Immature natural killer cell (primary cell): ENCODE measurements at regions not wholly inside any gene's neighbourhood (a gene's known extent, or its start where the extent isn't known, plus 50 kb on each side); places are given as distances from the start of the nearest gene placed in this dataset.

Experiments used
- DNase-seq, 3 donors: peaks; one replicate each; pipeline ENCODE4 v3.0.0; 2022; ENCODE audit warnings: mixed read lengths in 1 of 3
- H3K27ac Mint-ChIP-seq, 6 donors: one replicate each; pipeline ENCODE4 v1.8.0; 2020; ENCODE audit warnings: mixed read lengths in 6 of 6, mild to moderate bottlenecking in 5 of 6, inconsistent platforms in 4 of 6, moderate library complexity in 3 of 6
- H3K27me3 Mint-ChIP-seq, 3 donors: one replicate each; pipeline ENCODE4 v1.8.0; 2020 to 2021; ENCODE audit warnings: low read depth in 3 of 3, mild to moderate bottlenecking in 3 of 3, mixed read lengths in 3 of 3, moderate library complexity in 3 of 3, inconsistent platforms in 1 of 3
- H3K36me3 Mint-ChIP-seq, 3 donors: one replicate each; pipeline ENCODE4 v1.8.0; 2020; ENCODE audit warnings: mixed read lengths in 3 of 3, inconsistent platforms in 2 of 3, mild to moderate bottlenecking in 2 of 3
- H3K4me1 Mint-ChIP-seq, 2 donors: one replicate each; pipeline ENCODE4 v1.8.0; 2020; ENCODE audit warnings: inconsistent platforms in 2 of 2, mild to moderate bottlenecking in 2 of 2, mixed read lengths in 2 of 2, moderate library complexity in 1 of 2
- H3K4me3 Mint-ChIP-seq, 5 donors: one replicate each; pipeline ENCODE4 v1.8.0; 2020; ENCODE audit warnings: mild to moderate bottlenecking in 5 of 5, mixed read lengths in 5 of 5, inconsistent platforms in 3 of 5, moderate library complexity in 3 of 5
- H3K9me3 Mint-ChIP-seq, 6 donors: one replicate each; pipeline ENCODE4 v1.8.0; 2020; ENCODE audit warnings: mild to moderate bottlenecking in 6 of 6, mixed read lengths in 6 of 6, inconsistent platforms in 4 of 6, moderate library complexity in 3 of 6

DNA sequence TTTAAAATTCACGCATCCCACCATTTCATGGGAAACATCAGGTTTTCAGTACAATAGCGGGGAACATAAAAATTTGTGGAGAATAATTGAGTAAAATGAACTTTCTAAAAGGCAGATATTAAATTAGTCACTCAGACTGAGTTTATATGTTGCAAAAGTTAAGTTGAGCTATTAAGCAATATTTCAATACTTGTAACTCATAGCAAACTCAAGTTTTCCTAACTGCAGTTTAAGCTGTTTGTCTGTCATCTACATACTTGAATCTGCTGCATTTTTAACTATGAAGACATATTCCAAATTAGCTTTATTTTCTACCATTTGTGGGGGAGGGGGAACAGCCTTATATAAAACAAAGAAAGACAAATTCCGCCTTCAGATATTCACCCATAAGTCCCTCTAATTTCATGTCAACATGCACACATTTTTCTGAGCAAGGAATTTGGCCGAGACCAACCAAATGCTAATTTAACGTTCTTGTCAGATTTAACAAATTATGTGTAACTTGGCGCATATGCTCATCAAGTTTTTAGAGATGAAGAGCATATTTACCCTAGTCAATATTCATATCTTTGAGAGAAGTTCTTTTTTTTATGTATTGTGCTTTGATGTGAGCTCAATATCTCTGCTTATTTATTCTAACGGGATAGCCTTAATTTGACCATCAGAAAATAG, 462.9 kb downstream of the TXNL1 start:
- Mint-ChIP-seq H3K36me3 (no peaks in the 10 kb centered on the region), H3K4me3 (no peak overlapping the region), H3K27me3 (no peaks in the 10 kb centered on the region), H3K9me3 (peaks cover 0 to 3% (median 0%) of the 10 kb centered on the region in 6 donors), H3K27ac (no peak overlapping the region), H3K4me1 (no peaks in the 10 kb centered on the region)
- DNase-seq = no peak

DNA sequence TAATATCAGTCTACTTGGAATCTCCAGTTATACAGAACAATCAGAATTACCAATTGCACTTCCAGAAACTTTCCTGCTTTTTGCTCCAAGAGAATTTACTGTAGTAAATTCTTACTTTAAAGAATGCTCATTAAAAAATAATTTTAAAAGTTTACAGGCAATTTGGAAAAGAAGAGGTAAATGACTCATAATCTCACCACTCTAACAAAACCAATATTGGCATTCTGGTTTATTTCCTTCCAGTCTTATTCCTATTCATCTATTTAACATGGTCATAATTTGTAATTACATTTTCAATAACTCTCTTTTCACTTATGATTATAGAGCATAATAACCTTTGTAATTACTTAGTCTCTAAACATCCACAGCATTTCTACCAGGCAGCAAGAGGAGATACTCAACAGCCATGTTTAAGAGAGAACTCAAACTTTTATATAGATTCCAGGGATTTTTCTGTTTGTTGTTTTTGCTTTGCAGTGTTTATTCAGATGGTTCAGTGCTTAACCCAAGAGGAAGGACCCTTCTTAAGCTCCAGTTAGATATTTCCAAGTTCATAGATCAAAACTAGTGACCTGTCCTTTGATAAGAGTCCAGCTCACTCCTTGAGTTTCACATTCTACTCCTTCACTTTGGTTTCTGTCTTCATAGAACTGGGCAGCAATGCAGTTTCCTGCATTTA, 464.7 kb downstream of the TXNL1 start:
- Mint-ChIP-seq H3K9me3 (peaks cover 0 to 4% (median 0%) of the 10 kb centered on the region in 6 donors), H3K27me3 (peaks cover 0 to 5% (median 0%) of the 10 kb centered on the region in 3 donors), H3K4me3 (no peak overlapping the region), H3K36me3 (no peaks in the 10 kb centered on the region), H3K27ac (no peak overlapping the region), H3K4me1 (no peaks in the 10 kb centered on the region)
- DNase-seq = no peak

DNA sequence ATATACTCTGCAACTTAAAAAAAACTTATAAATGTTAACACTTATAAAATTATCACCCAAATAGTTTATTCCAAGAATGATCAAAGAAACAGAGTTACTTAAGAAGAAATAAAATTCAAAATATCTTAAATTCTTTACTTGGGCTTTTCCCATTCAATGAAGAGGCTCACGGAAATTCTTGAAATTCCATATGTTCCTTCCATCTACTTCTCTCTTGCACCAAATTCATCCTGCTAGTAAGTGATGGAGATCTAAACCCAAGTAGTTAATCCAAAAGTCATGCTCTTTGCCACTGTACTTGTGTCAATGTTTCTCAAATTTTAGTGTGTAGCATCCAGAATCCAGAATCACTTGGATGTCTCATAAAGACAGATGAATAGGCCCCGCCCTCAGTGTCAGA, 465.9 kb downstream of the TXNL1 start:
- H3K27ac Mint-ChIP-seq = no peak overlapping the region
- no peaks in the 10 kb centered on the region for H3K4me1 Mint-ChIP-seq
- DNase-seq = no peak
- peaks cover 0 to 4% (median 0%) of the 10 kb centered on the region in 6 donors for H3K9me3 Mint-ChIP-seq
- H3K36me3 Mint-ChIP-seq = no peaks in the 10 kb centered on the region
- no peak overlapping the region for H3K4me3 Mint-ChIP-seq
- H3K27me3 Mint-ChIP-seq = peaks cover 0 to 5% (median 0%) of the 10 kb centered on the region in 3 donors

DNA sequence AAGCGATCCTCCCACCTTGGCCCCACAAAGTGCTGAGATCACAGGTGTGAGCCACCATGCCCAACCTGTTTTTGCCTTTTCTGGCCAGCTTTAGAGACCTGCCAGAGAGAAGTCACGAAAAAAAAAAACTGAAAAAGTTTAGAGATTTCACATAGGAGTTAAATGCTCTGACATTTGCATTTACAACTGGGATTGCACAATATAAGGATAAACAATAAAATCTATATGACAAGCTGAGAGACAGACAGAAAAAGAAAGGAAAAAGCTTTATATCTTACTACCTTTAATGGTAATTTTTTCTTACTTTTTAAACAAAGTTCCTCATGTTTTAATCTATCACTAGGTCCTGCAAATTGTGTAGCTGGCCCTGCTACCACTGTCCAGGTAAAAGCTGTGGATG, 466.5 kb downstream of the TXNL1 start:
- DNase-seq = no peak
- H3K27ac Mint-ChIP-seq = no peak overlapping the region

DNA sequence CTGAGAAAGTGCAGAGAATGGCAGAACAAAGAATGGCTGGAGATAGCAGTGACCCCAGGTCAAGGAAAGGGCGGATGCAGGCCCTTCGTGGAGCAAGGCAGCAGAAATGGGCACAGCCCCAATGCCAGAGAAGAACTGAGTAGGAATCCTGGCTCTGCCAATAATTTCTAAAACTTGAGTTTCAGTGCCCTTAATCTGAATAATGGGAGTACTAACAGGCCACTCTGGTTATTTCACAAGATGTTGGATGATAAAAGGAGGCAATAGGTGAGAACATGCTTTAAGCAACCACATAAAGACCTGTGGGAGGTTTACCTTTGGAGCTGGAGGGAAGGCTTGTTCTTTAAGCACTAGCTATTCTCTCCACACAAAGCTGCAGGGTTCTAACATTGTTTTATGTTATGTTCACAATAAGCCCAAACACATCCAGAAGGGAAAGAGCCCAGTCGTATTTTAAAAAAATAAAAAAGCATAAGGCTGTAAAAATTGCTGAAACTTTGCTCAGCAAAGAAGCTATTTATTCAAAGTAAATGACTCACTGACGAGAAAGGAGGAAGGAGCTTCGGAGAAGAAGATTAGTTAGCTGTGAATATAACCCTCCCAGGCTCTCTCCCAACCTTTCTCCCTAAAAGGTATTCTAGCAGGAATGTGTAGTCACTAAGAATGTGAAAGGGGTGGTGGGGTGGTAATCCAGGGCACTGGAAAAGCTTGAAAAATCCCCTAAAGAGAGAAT, 470.2 kb downstream of the TXNL1 start:
- peaks cover 0 to 4% (median 0%) of the 10 kb centered on the region in 6 donors for H3K9me3 Mint-ChIP-seq
- H3K36me3 Mint-ChIP-seq = no peaks in the 10 kb centered on the region
- DNase-seq = no peak
- H3K27me3 Mint-ChIP-seq = peaks cover 0 to 5% (median 0%) of the 10 kb centered on the region in 3 donors
- H3K4me3 Mint-ChIP-seq = no peak overlapping the region
- H3K4me1 Mint-ChIP-seq = no peaks in the 10 kb centered on the region
- no peak overlapping the region for H3K27ac Mint-ChIP-seq

More for the DNA sequence above, 466.5 kb downstream of the TXNL1 start:
- peaks cover 0 to 4% (median 0%) of the 10 kb centered on the region in 6 donors for H3K9me3 Mint-ChIP-seq
- no peaks in the 10 kb centered on the region for H3K4me1 Mint-ChIP-seq
- H3K4me3 Mint-ChIP-seq = no peak overlapping the region
- no peaks in the 10 kb centered on the region for H3K36me3 Mint-ChIP-seq
- peaks cover 0 to 5% (median 0%) of the 10 kb centered on the region in 3 donors for H3K27me3 Mint-ChIP-seq

DNA sequence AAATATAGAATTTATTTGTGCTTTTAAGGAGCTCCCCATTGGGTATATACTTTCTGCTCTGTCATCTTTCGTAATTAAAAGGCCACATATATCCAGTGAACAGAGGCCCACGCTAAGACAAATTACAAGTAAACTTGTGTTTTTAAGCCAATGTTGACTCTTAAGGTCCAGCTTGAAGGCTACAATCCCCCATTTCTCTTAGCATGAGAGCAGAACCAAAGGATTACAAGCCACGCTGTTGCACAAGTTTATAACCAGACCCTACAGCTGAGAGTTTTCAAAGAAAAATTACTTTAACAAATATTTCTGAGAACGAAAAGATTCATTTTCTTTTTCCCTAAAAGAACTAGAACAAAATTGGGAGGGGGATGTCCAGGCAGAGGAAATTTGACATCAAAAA, 471.0 kb downstream of the TXNL1 start:
- Mint-ChIP-seq H3K27ac (no peak overlapping the region), H3K9me3 (peaks cover 0 to 4% (median 0%) of the 10 kb centered on the region in 6 donors), H3K27me3 (peaks cover 0 to 5% (median 0%) of the 10 kb centered on the region in 3 donors), H3K36me3 (no peaks in the 10 kb centered on the region), H3K4me1 (no peaks in the 10 kb centered on the region), H3K4me3 (no peak overlapping the region)
- no peak for DNase-seq

DNA sequence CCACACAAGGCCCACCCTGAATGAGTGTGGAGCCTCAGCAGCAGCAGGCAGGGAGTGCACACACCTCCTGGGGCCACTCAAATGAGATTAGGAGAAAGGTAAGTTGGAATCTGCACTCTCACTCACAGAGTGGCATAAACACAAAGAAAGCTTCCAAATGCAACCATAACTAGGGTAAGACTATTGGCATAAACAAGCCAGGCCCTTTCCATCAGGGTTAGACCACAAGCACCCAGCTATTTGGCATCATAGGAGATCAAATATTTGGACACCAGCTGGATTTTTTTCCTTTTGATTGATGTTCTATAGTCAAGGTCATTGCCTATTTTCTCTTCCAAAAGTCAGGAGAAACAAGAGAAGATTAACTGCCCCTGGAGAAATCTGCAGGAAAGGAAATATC, 471.5 kb downstream of the TXNL1 start:
- Mint-ChIP-seq H3K36me3 (no peaks in the 10 kb centered on the region), H3K4me1 (no peaks in the 10 kb centered on the region), H3K9me3 (peaks cover 0 to 4% (median 0%) of the 10 kb centered on the region in 6 donors), H3K27me3 (peaks cover 0 to 5% (median 0%) of the 10 kb centered on the region in 3 donors), H3K4me3 (no peak overlapping the region), H3K27ac (no peak overlapping the region)
- no peak for DNase-seq

DNA sequence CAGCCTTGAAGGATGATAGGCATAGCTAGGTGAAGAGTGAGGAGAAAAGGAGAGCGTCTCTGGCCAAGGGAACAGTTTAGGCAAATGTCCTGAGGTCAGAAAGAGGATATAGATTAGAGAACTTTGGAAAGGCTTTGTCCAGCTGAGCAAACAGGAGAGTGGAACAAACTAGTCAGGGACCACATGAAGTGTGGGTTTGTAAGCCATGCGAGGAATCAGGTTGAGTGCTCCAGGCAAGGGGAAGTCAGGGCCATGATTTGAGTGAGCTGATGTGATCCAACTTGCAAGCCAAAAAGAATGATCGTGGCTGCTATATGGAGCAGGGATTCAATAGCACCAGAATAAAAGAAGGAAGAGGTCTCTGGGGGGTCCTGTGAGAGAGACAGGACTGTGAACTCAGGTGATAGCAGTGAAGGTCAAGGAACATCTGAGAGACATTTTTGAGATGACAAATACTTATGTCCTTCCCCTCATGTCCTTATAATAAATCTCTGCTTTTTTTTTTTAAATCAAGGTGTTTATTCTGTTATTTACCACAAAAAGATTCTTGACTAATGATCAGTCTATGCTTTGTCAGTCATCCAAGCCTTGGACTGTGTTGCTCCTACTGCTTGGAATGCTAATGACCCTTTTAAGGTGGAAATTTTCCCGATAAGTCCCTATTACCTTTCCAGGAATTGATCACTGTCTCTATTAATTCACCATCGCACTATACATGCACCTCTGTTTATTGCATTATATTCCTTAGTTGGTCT, 472.6 kb downstream of the TXNL1 start:
- no peaks in the 10 kb centered on the region for H3K36me3 Mint-ChIP-seq
- H3K4me3 Mint-ChIP-seq = no peak overlapping the region
- no peak overlapping the region for H3K27ac Mint-ChIP-seq
- H3K9me3 Mint-ChIP-seq = peaks cover 0 to 4% (median 0%) of the 10 kb centered on the region in 6 donors
- DNase-seq = no peak
- H3K4me1 Mint-ChIP-seq = no peaks in the 10 kb centered on the region
- H3K27me3 Mint-ChIP-seq = peaks cover 0 to 5% (median 0%) of the 10 kb centered on the region in 3 donors

DNA sequence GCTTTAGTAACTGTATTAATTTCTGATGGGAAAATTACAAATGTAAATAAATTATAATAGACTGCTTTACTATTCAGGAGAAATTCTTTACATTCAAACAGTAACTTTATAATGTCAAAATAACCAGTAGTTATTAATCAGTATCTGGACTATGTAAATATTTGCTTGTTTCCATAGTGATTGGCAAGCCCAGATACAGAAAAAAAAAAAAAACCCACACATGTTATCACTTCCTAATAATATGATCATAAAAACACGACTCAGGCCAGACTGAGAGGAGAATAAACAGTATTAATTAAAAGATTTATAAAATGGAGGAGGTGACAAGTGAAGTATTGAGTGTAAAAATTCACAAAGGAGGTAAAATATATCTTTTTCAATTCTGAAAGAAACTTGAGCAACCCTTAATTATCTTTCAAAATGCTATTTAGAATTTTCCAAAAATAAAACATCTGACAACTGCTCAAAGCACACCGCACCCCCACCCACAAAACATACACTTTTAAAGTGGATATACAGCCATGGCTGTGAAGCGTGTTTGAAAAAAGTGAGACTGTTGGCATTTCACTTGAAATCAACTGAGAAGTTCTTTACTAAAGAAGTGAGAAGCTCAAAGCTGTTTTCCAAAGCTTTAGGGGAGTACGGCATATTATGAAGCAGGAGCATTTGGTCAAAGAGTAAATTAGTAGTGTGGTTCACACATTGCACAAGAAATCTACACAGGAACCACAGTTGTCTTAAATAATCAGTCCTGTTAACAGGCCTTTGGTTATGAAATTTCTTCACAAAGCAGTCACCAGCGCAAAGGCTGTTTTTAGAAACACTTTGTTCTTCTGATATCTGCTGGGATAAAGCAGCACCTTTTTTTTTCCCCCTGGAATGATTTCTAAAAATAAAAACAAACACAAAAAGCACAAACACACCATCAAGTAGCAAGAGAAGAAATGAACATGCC, 475.8 kb downstream of the TXNL1 start:
- no peak for DNase-seq
- Mint-ChIP-seq H3K36me3 (no peaks in the 10 kb centered on the region), H3K27me3 (no peaks in the 10 kb centered on the region), H3K4me3 (no peak overlapping the region), H3K4me1 (no peaks in the 10 kb centered on the region), H3K9me3 (peaks cover 0 to 3% (median 0%) of the 10 kb centered on the region in 6 donors), H3K27ac (no peak overlapping the region)

DNA sequence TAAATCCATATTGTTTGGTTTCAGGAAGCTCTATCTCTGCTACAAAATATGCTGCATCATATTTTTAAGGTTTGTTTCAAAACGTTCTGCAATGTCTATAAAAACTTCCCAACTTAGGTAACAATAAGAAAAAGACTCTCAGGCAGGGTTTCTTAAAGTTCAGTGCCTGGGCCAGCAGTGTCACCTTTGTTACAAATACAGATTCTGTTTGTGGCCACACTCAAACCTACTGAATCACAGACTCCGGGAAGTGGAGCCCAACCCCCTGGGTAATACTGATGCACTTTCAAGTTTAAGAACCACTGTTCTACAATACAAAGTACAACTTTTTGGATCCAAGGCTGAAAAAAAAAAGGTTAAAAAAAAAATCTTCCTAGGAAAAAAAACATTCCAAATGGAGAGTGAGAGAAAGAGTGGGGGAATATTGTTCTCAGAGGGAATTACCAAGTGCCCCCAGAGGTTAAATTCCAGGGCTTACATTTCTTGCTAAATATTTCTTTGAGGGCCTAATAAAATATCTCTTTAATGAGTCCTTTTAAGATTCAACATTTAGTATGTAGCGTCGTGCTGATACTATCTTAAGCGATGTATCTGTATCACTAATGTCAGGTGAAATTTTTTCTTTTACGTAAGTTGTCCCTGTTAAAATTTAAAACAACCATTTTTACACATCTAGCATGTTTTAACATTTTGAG, 476.7 kb downstream of the TXNL1 start:
- H3K27ac Mint-ChIP-seq = no peak overlapping the region
- no peaks in the 10 kb centered on the region for H3K4me1 Mint-ChIP-seq
- H3K36me3 Mint-ChIP-seq = no peaks in the 10 kb centered on the region
- no peak for DNase-seq
- H3K9me3 Mint-ChIP-seq = peaks cover 0 to 3% (median 0%) of the 10 kb centered on the region in 6 donors
- no peak overlapping the region for H3K4me3 Mint-ChIP-seq
- H3K27me3 Mint-ChIP-seq = no peaks in the 10 kb centered on the region

DNA sequence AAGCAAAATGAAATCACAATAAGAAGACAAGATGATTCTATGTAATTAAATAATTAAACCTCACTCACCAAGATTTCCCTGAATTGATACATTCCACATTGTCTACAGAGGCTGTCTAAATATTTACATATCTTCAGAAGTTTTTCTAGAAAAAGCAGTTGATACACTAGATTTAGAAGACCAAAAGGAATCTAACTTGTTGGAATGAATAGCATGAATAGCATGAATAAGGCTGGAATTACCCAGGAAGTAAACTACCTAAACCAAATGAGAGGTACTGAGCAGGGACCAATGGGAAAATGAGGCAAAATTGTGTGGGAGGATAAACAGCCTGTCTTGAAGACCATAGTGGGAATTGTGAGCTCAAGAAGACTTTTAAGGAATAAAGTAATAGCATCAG, 479.7 kb downstream of the TXNL1 start:
- Mint-ChIP-seq H3K36me3 (no peaks in the 10 kb centered on the region), H3K27ac (no peak overlapping the region), H3K27me3 (peaks cover 0 to 1% (median 0%) of the 10 kb centered on the region in 3 donors), H3K4me1 (no peaks in the 10 kb centered on the region), H3K4me3 (no peak overlapping the region), H3K9me3 (peaks cover 0 to 3% (median 0%) of the 10 kb centered on the region in 6 donors)
- DNase-seq = no peak

DNA sequence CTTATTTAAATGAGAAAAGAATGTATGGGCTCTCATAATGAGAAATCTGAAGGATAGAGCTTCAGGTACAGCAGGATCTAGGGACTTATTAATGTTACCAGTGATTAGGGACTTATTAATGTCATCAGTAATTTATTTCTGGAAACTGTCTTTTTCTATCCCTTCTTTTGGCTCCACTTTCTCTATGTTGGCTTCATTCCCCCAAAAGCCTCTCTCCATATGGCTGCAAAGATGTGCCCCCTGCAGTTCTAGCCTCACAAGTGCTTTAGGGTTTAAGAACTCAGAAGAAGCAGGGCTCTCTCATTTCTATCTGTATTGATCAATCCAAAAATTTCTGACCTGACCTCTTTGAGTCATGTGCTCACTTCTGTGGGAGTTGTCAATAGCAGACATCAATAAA, 480.9 kb downstream of the TXNL1 start:
- H3K36me3 Mint-ChIP-seq = no peaks in the 10 kb centered on the region
- no peak for DNase-seq
- no peak overlapping the region for H3K27ac Mint-ChIP-seq
- peaks cover 0 to 7% (median 0%) of the 10 kb centered on the region in 6 donors for H3K9me3 Mint-ChIP-seq
- H3K4me3 Mint-ChIP-seq = no peak overlapping the region
- H3K4me1 Mint-ChIP-seq = no peaks in the 10 kb centered on the region
- peaks cover 0 to 1% (median 0%) of the 10 kb centered on the region in 3 donors for H3K27me3 Mint-ChIP-seq
